ENCODE measurements at regions not wholly inside any gene's neighbourhood (a gene's known extent, or its start where the extent isn't known, plus 50 kb on each side); places are given as distances from the start of the nearest gene placed in this dataset.

DNA sequence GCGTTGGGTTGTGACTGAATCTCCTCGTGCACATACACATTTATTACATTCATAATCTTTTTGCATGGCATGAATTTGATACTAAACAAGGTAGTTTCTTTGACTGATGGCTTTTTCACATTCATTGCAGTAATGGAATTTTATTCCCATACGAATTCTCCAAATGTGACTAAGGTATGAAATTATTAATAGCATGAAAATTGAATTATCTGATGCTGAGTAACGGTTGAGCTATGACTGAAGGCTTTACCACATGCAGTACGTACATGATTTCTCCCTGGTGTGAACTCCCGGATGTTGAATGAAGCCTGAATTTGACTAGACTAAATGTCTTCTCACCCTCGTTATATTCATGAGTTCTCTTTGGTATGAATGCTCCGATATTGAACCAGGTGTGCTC lies 104.4 kb upstream of the C1GALT1 start:
- no peak for TF ChIP-seq POLR2A (IDR thresholded peaks at IDR 0.05; ENCODE audit: low read depth)
- TF ChIP-seq POLR2AphosphoS5 (IDR thresholded peaks at IDR 0.05) = no peak
- TF ChIP-seq, protein P1, sequence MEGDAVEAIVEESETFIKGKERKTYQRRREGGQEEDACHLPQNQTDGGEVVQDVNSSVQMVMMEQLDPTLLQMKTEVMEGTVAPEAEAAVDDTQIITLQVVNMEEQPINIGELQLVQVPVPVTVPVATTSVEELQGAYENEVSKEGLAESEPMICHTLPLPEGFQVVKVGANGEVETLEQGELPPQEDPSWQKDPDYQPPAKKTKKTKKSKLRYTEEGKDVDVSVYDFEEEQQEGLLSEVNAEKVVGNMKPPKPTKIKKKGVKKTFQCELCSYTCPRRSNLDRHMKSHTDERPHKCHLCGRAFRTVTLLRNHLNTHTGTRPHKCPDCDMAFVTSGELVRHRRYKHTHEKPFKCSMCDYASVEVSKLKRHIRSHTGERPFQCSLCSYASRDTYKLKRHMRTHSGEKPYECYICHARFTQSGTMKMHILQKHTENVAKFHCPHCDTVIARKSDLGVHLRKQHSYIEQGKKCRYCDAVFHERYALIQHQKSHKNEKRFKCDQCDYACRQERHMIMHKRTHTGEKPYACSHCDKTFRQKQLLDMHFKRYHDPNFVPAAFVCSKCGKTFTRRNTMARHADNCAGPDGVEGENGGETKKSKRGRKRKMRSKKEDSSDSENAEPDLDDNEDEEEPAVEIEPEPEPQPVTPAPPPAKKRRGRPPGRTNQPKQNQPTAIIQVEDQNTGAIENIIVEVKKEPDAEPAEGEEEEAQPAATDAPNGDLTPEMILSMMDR (IDR thresholded peaks at IDR 0.05) = no peak

Data from esophagus muscularis mucosa (tissue), 3 donors.